GM23338 (cell line): ENCODE measurements at regions not wholly inside any gene's neighbourhood (a gene's known extent, or its start where the extent isn't known, plus 50 kb on each side); places are given as distances from the start of the nearest gene placed in this dataset.

Source experiments
- ATAC-seq: fragments of 200-7000 bp; cut with Tn5 transposase; 3 replicates; pipeline ENCODE4 v1.9.1; 2020
- DNase-seq: peaks from one replicate; pipeline ENCODE4 v3.0.0-alpha.2; 2015; ENCODE audit warnings: low spot score
- H2AFZ ChIP-seq: fragments of 200-600 bp; sonication (generic); 2 replicates; pipeline ENCODE4 v1.8.0; 2016; ENCODE audit warnings: antibody characterized with exemption, mild to moderate bottlenecking, moderate library complexity
- H3F3A ChIP-seq: fragments of 200-600 bp; sonication (generic); replicated peaks from 2 replicates; pipeline ENCODE4 v1.8.0; 2017; ENCODE audit warnings: antibody characterized with exemption, mixed run types, low read depth
- H3K27ac ChIP-seq: fragments of 200-600 bp; sonication (generic); 2 replicates; pipeline ENCODE4 v1.6.1; 2016; ENCODE audit warnings: low read depth
- H3K27me3 ChIP-seq: fragments of 200-600 bp; sonication (generic); 2 replicates; pipeline ENCODE4 v1.8.0; 2016; ENCODE audit warnings: mild to moderate bottlenecking, mixed run types, moderate library complexity; ENCODE audit not compliant: insufficient read depth
- H3K36me3 ChIP-seq: fragments of 200-600 bp; sonication (generic); 2 replicates; pipeline ENCODE4 v1.8.0; 2016; ENCODE audit warnings: mild to moderate bottlenecking; ENCODE audit not compliant: insufficient read depth
- H3K4me1 ChIP-seq: fragments of 200-600 bp; sonication (generic); 2 replicates; pipeline ENCODE4 v1.8.0; 2016; ENCODE audit warnings: mild to moderate bottlenecking, moderate library complexity; ENCODE audit not compliant: insufficient read depth
- H3K4me2 ChIP-seq: fragments of 200-600 bp; sonication (generic); 2 replicates; pipeline ENCODE4 v1.7.1; 2017; ENCODE audit warnings: mixed run types
- H3K4me3 ChIP-seq: fragments of 200-600 bp; sonication (generic); 2 replicates; pipeline ENCODE4 v1.6.1; 2016; ENCODE audit warnings: mixed run types
- H3K79me2 ChIP-seq: fragments of 200-600 bp; sonication (generic); replicated peaks from 2 replicates; pipeline ENCODE4 v1.8.0; 2017; ENCODE audit warnings: mild to moderate bottlenecking; ENCODE audit not compliant: insufficient read depth
- H3K9me2 ChIP-seq: fragments of 200-600 bp; sonication (generic); 2 replicates; pipeline ENCODE4 v1.8.0; 2017; ENCODE audit not compliant: insufficient read depth
- H4K20me1 ChIP-seq: fragments of 200-600 bp; sonication (generic); replicated peaks from 2 replicates; pipeline ENCODE4 v1.8.0; 2017; ENCODE audit warnings: mild to moderate bottlenecking; ENCODE audit not compliant: insufficient read depth
- H3K27ac Mint-ChIP-seq: 2 replicates; pipeline ENCODE4 v1.8.0; 2020; ENCODE audit warnings: inconsistent platforms, mild to moderate bottlenecking, moderate library complexity, mixed read lengths
- H3K27me3 Mint-ChIP-seq: 3 replicates; pipeline ENCODE4 v1.8.0; 2022; ENCODE audit warnings: low read depth, mild to moderate bottlenecking, moderate library complexity, mixed read lengths, inconsistent platforms; ENCODE audit not compliant: insufficient read depth, poor library complexity
- H3K36me3 Mint-ChIP-seq: 3 replicates; pipeline ENCODE4 v1.8.0; 2021; ENCODE audit warnings: low read depth, mild to moderate bottlenecking, inconsistent platforms, moderate library complexity, mixed read lengths
- H3K4me1 Mint-ChIP-seq: 3 replicates; pipeline ENCODE4 v1.8.0; 2020; ENCODE audit warnings: mild to moderate bottlenecking, inconsistent platforms, mixed read lengths
- H3K4me3 Mint-ChIP-seq: 3 replicates; pipeline ENCODE4 v1.8.0; 2021; ENCODE audit warnings: moderate library complexity, mild to moderate bottlenecking, inconsistent platforms, mixed read lengths
- H3K9me3 Mint-ChIP-seq: 3 replicates; pipeline ENCODE4 v1.8.0; 2020; ENCODE audit warnings: moderate library complexity, mild to moderate bottlenecking, inconsistent platforms, mixed read lengths
- CREB1 ChIP-seq: fragments of 250-450 bp; sonication (Bioruptor Pico); IDR thresholded peaks from 2 replicates; pipeline ENCODE4 v1.5.0; 2020; ENCODE audit warnings: low read depth, mild to moderate bottlenecking, moderate library complexity
- ETS1 ChIP-seq: IDR thresholded peaks from 2 replicates; pipeline ENCODE4 v1.6.1; 2016; ENCODE audit warnings: antibody characterized with exemption
- EZH2 ChIP-seq: fragments of 200-600 bp; sonication (generic); IDR thresholded peaks from one replicate; pipeline ENCODE4 v1.8.0; 2017; ENCODE audit warnings: antibody characterized with exemption, mild to moderate bottlenecking, low read depth; ENCODE audit not compliant: unreplicated experiment
- EZH2phosphoT487 ChIP-seq: fragments of 200-600 bp; sonication (generic); IDR thresholded peaks from one replicate; pipeline ENCODE4 v1.8.1; 2018; ENCODE audit warnings: antibody characterized with exemption; ENCODE audit not compliant: unreplicated experiment
- JUNB ChIP-seq: IDR thresholded peaks from one replicate; pipeline ENCODE4 v1.6.1; 2016; ENCODE audit warnings: antibody characterized with exemption; ENCODE audit not compliant: unreplicated experiment
- POLR2AphosphoS5 ChIP-seq: IDR thresholded peaks from 2 replicates; pipeline ENCODE4 v1.6.1; 2016; ENCODE audit warnings: antibody characterized with exemption, low read depth
- STAT1 ChIP-seq: IDR thresholded peaks from one replicate; pipeline ENCODE4 v1.6.1; 2016; ENCODE audit warnings: antibody characterized with exemption; ENCODE audit not compliant: unreplicated experiment
- ZNF114 ChIP-seq: fragments of 250-450 bp; sonication (Bioruptor Pico); IDR thresholded peaks from 2 replicates; pipeline ENCODE4 v1.5.0; 2020; ENCODE audit warnings: mild to moderate bottlenecking, moderate library complexity
- ZNF331 ChIP-seq: fragments of 250-450 bp; sonication (Bioruptor Pico); IDR thresholded peaks from 2 replicates; pipeline ENCODE4 v1.5.0; 2020; ENCODE audit warnings: low read depth, mild to moderate bottlenecking, moderate library complexity
- TF ChIP-seq, protein P1 (sequence below), 2 experiments: fragments of 200-600 bp in 1 of 2; sonication (generic) in 1 of 2; conservative IDR thresholded peaks; 2 replicates each; pipeline versions ENCODE4 v1.5.1 to v1.6.1; 2016 to 2017; ENCODE audit warnings: antibody characterized with exemption in 2 of 2, low read depth in 2 of 2, mild to moderate bottlenecking in 2 of 2, moderate library complexity in 1 of 2
- TF ChIP-seq, protein P2 (sequence below): fragments of 250-450 bp; sonication (Bioruptor Pico); IDR thresholded peaks from 2 replicates; pipeline ENCODE4 v1.5.0; 2020; ENCODE audit warnings: mild to moderate bottlenecking, moderate library complexity

GRCh38 chr4:20196476-20196875 is 55.2 kb upstream of the SLIT2 start:
- DNase-seq (no peak), ATAC-seq (no peak)
- no peak for TF ChIP-seq EZH2phosphoT487
- no peak for TF ChIP-seq JUNB
- TF ChIP-seq, protein P1, sequence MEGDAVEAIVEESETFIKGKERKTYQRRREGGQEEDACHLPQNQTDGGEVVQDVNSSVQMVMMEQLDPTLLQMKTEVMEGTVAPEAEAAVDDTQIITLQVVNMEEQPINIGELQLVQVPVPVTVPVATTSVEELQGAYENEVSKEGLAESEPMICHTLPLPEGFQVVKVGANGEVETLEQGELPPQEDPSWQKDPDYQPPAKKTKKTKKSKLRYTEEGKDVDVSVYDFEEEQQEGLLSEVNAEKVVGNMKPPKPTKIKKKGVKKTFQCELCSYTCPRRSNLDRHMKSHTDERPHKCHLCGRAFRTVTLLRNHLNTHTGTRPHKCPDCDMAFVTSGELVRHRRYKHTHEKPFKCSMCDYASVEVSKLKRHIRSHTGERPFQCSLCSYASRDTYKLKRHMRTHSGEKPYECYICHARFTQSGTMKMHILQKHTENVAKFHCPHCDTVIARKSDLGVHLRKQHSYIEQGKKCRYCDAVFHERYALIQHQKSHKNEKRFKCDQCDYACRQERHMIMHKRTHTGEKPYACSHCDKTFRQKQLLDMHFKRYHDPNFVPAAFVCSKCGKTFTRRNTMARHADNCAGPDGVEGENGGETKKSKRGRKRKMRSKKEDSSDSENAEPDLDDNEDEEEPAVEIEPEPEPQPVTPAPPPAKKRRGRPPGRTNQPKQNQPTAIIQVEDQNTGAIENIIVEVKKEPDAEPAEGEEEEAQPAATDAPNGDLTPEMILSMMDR (conservative IDR thresholded peaks at IDR 0.05; ENCODE audit: low read depth in 2 of 2), result no peak
- TF ChIP-seq ZNF114 (CRISPR knock-in tag), result no peak
- no peak for TF ChIP-seq POLR2AphosphoS5
- TF ChIP-seq ZNF331 (CRISPR knock-in tag), result no peak
- TF ChIP-seq CREB1, result no peak
- no peak for TF ChIP-seq ETS1
- Histone ChIP-seq H4K20me1 (no peaks in the 10 kb centered on the region), H3K79me2 (no peaks in the 10 kb centered on the region), H3K27me3 (no peaks in the 10 kb centered on the region), H3K4me1 (no peaks in the 10 kb centered on the region), H3F3A (no peaks in the 10 kb centered on the region), H2AFZ (no peak overlapping the region), H3K36me3 (0 out of 2 replicates have a peak, but pooled peaks cover 4% of the 10 kb centered on the region), H3K9me2 (peaks cover 8% of the 10 kb centered on the region; the same call in 1 of the 2 replicates), H3K4me2 (no peak overlapping the region), H3K27ac (no peak overlapping the region), H3K4me3 (no peak overlapping the region)
- no peak overlapping the region for H3K27ac Mint-ChIP-seq
- H3K9me3 Mint-ChIP-seq, result peaks cover 5% of the 10 kb centered on the region; the same call in 2 of the 3 replicates
- peaks cover 2% of the 10 kb centered on the region; the same call in 1 of the 3 replicates for H3K36me3 Mint-ChIP-seq
- no peak overlapping the region for H3K4me3 Mint-ChIP-seq
- no peaks in the 10 kb centered on the region for H3K4me1 Mint-ChIP-seq
- H3K27me3 Mint-ChIP-seq, result no peaks in the 10 kb centered on the region

- no peak overlapping the region for H3K4me2 ChIP-seq
- no peak overlapping the region for H3K27ac ChIP-seq
- H3K79me2 ChIP-seq, result no peaks in the 10 kb centered on the region
- H2AFZ ChIP-seq, result no peak overlapping the region
- no peaks in the 10 kb centered on the region for H3K27me3 ChIP-seq
- 0 out of 2 replicates have a peak, but pooled peaks cover 4% of the 10 kb centered on the region for H3K36me3 ChIP-seq
- H3K9me2 ChIP-seq, result peaks cover 12% of the 10 kb centered on the region
- Mint-ChIP-seq H3K36me3 (peaks cover 3% of the 10 kb centered on the region; the same call in 1 of the 3 replicates), H3K4me3 (no peak overlapping the region), H3K4me1 (no peaks in the 10 kb centered on the region), H3K27ac (no peak overlapping the region), H3K9me3 (peaks cover 13% of the 10 kb centered on the region; the same call in 2 of the 3 replicates), H3K27me3 (no peaks in the 10 kb centered on the region)
- no peak overlapping the region for H3K4me3 ChIP-seq
- no peaks in the 10 kb centered on the region for H3K4me1 ChIP-seq
- no peaks in the 10 kb centered on the region for H3F3A ChIP-seq
- ATAC-seq (no peak), DNase-seq (no peak)
- no peaks in the 10 kb centered on the region for H4K20me1 ChIP-seq
- TF ChIP-seq, protein P2, sequence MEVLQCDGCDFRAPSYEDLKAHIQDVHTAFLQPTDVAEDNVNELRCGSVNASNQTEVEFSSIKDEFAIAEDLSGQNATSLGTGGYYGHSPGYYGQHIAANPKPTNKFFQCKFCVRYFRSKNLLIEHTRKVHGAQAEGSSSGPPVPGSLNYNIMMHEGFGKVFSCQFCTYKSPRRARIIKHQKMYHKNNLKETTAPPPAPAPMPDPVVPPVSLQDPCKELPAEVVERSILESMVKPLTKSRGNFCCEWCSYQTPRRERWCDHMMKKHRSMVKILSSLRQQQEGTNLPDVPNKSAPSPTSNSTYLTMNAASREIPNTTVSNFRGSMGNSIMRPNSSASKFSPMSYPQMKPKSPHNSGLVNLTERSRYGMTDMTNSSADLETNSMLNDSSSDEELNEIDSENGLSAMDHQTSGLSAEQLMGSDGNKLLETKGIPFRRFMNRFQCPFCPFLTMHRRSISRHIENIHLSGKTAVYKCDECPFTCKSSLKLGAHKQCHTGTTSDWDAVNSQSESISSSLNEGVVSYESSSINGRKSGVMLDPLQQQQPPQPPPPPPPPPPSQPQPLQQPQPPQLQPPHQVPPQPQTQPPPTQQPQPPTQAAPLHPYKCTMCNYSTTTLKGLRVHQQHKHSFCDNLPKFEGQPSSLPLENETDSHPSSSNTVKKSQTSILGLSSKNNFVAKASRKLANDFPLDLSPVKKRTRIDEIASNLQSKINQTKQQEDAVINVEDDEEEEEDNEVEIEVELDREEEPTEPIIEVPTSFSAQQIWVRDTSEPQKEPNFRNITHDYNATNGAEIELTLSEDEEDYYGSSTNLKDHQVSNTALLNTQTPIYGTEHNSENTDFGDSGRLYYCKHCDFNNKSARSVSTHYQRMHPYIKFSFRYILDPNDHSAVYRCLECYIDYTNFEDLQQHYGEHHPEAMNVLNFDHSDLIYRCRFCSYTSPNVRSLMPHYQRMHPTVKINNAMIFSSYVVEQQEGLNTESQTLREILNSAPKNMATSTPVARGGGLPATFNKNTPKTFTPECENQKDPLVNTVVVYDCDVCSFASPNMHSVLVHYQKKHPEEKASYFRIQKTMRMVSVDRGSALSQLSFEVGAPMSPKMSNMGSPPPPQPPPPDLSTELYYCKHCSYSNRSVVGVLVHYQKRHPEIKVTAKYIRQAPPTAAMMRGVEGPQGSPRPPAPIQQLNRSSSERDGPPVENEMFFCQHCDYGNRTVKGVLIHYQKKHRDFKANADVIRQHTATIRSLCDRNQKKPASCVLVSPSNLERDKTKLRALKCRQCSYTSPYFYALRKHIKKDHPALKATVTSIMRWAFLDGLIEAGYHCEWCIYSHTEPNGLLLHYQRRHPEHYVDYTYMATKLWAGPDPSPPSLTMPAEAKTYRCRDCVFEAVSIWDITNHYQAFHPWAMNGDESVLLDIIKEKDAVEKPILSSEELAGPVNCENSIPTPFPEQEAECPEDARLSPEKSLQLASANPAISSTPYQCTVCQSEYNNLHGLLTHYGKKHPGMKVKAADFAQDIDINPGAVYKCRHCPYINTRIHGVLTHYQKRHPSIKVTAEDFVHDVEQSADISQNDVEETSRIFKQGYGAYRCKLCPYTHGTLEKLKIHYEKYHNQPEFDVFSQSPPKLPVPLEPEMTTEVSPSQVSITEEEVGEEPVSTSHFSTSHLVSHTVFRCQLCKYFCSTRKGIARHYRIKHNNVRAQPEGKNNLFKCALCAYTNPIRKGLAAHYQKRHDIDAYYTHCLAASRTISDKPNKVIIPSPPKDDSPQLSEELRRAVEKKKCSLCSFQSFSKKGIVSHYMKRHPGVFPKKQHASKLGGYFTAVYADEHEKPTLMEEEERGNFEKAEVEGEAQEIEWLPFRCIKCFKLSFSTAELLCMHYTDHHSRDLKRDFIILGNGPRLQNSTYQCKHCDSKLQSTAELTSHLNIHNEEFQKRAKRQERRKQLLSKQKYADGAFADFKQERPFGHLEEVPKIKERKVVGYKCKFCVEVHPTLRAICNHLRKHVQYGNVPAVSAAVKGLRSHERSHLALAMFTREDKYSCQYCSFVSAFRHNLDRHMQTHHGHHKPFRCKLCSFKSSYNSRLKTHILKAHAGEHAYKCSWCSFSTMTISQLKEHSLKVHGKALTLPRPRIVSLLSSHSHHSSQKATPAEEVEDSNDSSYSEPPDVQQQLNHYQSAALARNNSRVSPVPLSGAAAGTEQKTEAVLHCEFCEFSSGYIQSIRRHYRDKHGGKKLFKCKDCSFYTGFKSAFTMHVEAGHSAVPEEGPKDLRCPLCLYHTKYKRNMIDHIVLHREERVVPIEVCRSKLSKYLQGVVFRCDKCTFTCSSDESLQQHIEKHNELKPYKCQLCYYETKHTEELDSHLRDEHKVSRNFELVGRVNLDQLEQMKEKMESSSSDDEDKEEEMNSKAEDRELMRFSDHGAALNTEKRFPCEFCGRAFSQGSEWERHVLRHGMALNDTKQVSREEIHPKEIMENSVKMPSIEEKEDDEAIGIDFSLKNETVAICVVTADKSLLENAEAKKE (CRISPR knock-in tag), result no peak
- TF ChIP-seq STAT1 (no peak), EZH2 (no peak)
Measured at GRCh38 chr4:20195071-20195885, 56.4 kb upstream of the SLIT2 start.
